Fibroblast of lung (primary cell): ENCODE measurements at regions not wholly inside any gene's neighbourhood (a gene's known extent, or its start where the extent isn't known, plus 50 kb on each side); places are given as distances from the start of the nearest gene placed in this dataset.

Experiments
- EZH2 ChIP-seq: IDR thresholded peaks from 2 replicates; pipeline ENCODE4 v1.5.1; 2012; ENCODE audit warnings: low read length, control low read depth, mild to moderate bottlenecking; ENCODE audit errors: missing control alignments
- TF ChIP-seq, protein P1 (sequence below), 2 donors: IDR thresholded peaks in 1 of 2; conservative IDR thresholded peaks in 1 of 2; 1 replicate in 1 of 2; 2 replicates in 1 of 2; pipeline ENCODE4 v1.5.1; 2011 to 2012; ENCODE audit warnings: low read length in 2 of 2, control low read depth in 1 of 2, inconsistent platforms in 1 of 2, low read depth in 1 of 2, mild to moderate bottlenecking in 1 of 2

DNA sequence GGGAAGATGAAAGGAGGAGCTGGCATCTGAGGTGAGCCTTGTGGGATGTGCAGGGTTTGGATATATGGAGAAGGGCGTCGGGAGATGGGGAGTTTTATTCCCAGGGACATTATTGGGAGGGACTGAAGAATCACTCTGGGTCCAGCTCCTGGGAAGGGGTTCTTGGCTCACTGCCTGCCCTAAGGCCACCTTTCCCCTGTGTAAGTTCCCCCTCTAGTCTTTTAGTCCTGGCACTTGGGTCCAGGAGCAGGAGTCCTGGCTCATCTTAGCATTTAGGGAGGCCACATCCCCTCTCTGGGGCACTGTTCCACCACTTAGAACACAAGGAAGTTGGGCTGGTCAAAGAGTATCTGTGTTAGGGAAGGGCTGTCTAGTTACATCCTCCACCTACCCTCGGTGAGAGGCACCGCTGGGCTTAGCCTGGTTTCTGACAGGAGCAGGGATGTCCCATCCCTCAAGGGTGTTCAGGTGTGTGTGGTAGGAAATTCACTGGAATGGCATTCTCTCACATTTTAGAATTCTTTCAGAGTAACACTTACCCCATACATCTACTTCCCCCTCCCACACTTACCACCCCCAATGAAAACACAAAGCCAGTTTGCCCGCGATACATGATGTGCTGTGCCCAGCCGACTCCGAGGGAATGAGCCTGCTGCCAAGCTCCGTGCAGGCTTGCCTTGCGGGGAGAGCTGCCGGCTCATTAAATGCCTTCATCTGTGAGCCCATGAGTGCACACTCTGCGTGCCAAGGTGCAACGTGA is 86.7 kb downstream of the FAM43A start:
- TF ChIP-seq, protein P1, sequence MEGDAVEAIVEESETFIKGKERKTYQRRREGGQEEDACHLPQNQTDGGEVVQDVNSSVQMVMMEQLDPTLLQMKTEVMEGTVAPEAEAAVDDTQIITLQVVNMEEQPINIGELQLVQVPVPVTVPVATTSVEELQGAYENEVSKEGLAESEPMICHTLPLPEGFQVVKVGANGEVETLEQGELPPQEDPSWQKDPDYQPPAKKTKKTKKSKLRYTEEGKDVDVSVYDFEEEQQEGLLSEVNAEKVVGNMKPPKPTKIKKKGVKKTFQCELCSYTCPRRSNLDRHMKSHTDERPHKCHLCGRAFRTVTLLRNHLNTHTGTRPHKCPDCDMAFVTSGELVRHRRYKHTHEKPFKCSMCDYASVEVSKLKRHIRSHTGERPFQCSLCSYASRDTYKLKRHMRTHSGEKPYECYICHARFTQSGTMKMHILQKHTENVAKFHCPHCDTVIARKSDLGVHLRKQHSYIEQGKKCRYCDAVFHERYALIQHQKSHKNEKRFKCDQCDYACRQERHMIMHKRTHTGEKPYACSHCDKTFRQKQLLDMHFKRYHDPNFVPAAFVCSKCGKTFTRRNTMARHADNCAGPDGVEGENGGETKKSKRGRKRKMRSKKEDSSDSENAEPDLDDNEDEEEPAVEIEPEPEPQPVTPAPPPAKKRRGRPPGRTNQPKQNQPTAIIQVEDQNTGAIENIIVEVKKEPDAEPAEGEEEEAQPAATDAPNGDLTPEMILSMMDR (conservative IDR thresholded peaks at IDR 0.05 in 1 of 2, IDR thresholded peaks at IDR 0.05 in 1 of 2; ENCODE audit: low read depth in 1 of 2, low read length in 2 of 2) = no peak
- no peak for TF ChIP-seq EZH2
